ENCODE measurements at regions not wholly inside any gene's neighbourhood (a gene's known extent, or its start where the extent isn't known, plus 50 kb on each side); places are given as distances from the start of the nearest gene placed in this dataset.

GRCh38 chr11:111091321-111091938, 154.1 kb upstream of the POU2AF2 start:
- no peak overlapping the region for H3K4me3 ChIP-seq (ENCODE audit: low read depth, low read length)
- TF ChIP-seq CTCF (IDR thresholded peaks at IDR 0.05; ENCODE audit: low read depth, low read length), result no peak
- in situ Hi-C loops (cut with HindIII; ENCODE audit: low sequenced_read_pairs), result no loop called here
- DNase-seq (ENCODE audit: low read depth, low spot score), result no peak

GRCh38 chr11:111089759-111090158, 155.8 kb upstream of the POU2AF2 start:
- H3K4me3 ChIP-seq (ENCODE audit: low read depth, low read length), result no peak overlapping the region
- no peak for TF ChIP-seq CTCF (IDR thresholded peaks at IDR 0.05; ENCODE audit: low read depth, low read length)
- in situ Hi-C loops (cut with HindIII; ENCODE audit: low sequenced_read_pairs), result no loop called here
- no peak for DNase-seq (ENCODE audit: low read depth, low spot score)

GRCh38 chr11:111088847-111089355, 156.6 kb upstream of the POU2AF2 start:
- H3K4me3 ChIP-seq (ENCODE audit: low read depth, low read length), result no peak overlapping the region
- TF ChIP-seq CTCF (IDR thresholded peaks at IDR 0.05; ENCODE audit: low read depth, low read length), result no peak
- no peak for DNase-seq (ENCODE audit: low read depth, low spot score)
- in situ Hi-C loops (cut with HindIII; ENCODE audit: low sequenced_read_pairs), result no loop called here

- TF ChIP-seq CTCF (IDR thresholded peaks at IDR 0.05; ENCODE audit: low read depth, low read length), result no peak
- in situ Hi-C loops (cut with HindIII; ENCODE audit: low sequenced_read_pairs), result no loop called here
- H3K4me3 ChIP-seq (ENCODE audit: low read depth, low read length), result no peak overlapping the region
- DNase-seq (ENCODE audit: low read depth, low spot score), result no peak
Observed at GRCh38 chr11:111086058-111086457, 159.5 kb upstream of the POU2AF2 start.

GRCh38 chr11:111082664-111083063, 162.9 kb upstream of the POU2AF2 start:
- no peak for DNase-seq (ENCODE audit: low read depth, low spot score)
- no peak for TF ChIP-seq CTCF (IDR thresholded peaks at IDR 0.05; ENCODE audit: low read depth, low read length)
- in situ Hi-C loops (cut with HindIII; ENCODE audit: low sequenced_read_pairs), result no loop called here
- H3K4me3 ChIP-seq (ENCODE audit: low read depth, low read length), result no peak overlapping the region

- no peak for TF ChIP-seq CTCF (IDR thresholded peaks at IDR 0.05; ENCODE audit: low read depth, low read length)
- no peak overlapping the region for H3K4me3 ChIP-seq (ENCODE audit: low read depth, low read length)
- peak; percentile 21 for DNase-seq (ENCODE audit: low read depth, low spot score)
- in situ Hi-C loops (cut with HindIII; ENCODE audit: low sequenced_read_pairs), result no loop called here
Observed at GRCh38 chr11:111081021-111081511, 164.5 kb upstream of the POU2AF2 start.
